Fibroblast of the aortic adventitia (primary cell): ENCODE measurements at regions not wholly inside any gene's neighbourhood (a gene's known extent, or its start where the extent isn't known, plus 50 kb on each side); places are given as distances from the start of the nearest gene placed in this dataset.

Source experiments
- DNase-seq: peaks from one replicate; pipeline ENCODE4 v3.0.0-alpha.2; 2010; ENCODE audit warnings: low read depth
- H3K4me3 ChIP-seq: 2 replicates; pipeline ENCODE4 v1.5.1; 2011; ENCODE audit warnings: low read depth, mild to moderate bottlenecking, control low read depth, low read length, moderate library complexity
- TF ChIP-seq, protein P1 (sequence below): IDR thresholded peaks from 2 replicates; pipeline ENCODE4 v1.5.1; 2011; ENCODE audit warnings: mild to moderate bottlenecking, low read length, control low read depth, inconsistent platforms; ENCODE audit not compliant: insufficient read depth

DNA sequence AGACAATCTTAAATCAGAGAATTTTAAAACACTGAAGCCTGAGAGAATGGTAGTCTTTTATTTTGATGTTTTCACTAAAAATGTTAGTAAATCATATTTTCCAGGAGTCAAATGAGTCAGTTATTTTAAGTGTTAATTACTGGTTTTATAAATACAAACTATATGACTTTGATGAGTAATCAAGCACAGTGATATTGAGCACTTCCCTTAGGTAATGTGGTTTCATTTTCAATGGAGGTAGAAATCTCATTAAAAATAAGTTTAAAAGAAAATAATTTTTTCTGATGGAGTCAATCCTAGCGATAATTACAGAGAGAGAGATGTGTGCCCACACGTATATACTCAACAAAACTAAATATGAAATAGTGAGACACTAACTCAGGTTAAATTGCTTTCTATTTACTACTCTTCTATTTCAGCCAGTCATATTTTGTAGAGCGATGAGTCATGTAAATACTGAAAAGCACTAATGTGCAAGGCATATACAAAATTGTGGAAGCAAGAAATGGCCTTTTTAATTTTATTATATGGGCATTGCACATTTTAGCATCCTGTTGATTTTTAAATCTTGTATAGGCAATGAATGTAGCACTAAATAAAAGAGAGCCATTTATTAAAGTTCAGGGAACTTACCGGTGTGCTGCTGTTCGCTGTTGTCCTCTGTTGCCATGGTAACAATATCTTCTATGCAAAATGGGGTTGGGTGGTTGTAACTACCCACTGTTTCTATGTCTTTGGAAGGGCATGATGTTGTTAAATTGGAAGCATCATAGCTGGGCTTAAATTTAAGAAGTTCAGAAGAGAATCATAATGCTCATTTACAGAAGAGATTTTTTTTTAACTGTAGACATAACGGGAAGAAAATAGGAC lies 513.7 kb downstream of the TLL1 start:
- TF ChIP-seq, protein P1, sequence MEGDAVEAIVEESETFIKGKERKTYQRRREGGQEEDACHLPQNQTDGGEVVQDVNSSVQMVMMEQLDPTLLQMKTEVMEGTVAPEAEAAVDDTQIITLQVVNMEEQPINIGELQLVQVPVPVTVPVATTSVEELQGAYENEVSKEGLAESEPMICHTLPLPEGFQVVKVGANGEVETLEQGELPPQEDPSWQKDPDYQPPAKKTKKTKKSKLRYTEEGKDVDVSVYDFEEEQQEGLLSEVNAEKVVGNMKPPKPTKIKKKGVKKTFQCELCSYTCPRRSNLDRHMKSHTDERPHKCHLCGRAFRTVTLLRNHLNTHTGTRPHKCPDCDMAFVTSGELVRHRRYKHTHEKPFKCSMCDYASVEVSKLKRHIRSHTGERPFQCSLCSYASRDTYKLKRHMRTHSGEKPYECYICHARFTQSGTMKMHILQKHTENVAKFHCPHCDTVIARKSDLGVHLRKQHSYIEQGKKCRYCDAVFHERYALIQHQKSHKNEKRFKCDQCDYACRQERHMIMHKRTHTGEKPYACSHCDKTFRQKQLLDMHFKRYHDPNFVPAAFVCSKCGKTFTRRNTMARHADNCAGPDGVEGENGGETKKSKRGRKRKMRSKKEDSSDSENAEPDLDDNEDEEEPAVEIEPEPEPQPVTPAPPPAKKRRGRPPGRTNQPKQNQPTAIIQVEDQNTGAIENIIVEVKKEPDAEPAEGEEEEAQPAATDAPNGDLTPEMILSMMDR = no peak
- peak; percentile 2 for DNase-seq
- H3K4me3 ChIP-seq = no peak overlapping the region

DNA sequence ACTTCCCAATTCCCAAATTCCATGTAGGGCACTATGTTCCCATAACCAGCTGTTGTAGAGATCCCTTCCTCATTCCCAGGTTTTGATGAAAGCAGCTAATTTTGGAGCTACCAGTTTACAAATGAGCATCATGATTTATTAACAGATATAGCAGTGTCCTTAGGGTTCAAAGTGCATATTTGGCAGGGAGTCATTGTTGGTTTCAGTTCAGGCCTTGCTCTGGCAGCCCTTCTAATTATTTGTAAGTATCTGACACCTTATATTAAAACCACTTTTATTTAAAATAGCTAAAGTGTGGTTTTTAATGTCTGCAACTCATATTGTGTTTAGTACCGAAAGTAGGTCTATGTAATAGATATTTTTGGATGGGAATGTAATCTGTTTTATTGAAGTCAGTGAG lies 518.5 kb downstream of the TLL1 start:
- H3K4me3 ChIP-seq = no peak overlapping the region
- DNase-seq = no peak
- TF ChIP-seq, protein P1 = no peak

DNA sequence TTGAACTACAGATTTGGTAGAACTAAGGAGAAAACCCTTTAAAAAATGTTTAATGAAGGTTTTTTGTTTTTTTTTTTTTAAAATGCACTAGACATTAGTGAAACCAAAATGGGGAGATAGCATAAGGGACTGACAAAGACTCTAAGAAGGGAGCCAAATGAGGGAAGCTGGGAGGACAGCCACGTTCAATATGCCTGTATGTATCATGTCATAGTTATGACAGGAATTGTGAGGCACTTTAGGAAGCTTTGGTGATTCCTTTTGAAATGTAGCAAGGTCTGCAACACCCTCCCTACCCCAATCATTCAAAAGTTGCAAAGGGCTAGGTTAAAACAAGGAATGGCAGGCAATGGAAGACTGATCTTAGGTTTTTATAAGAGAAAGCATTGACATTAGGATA lies 526.0 kb downstream of the TLL1 start:
- TF ChIP-seq, protein P1 = no peak
- no peak overlapping the region for H3K4me3 ChIP-seq
- no peak for DNase-seq

DNA sequence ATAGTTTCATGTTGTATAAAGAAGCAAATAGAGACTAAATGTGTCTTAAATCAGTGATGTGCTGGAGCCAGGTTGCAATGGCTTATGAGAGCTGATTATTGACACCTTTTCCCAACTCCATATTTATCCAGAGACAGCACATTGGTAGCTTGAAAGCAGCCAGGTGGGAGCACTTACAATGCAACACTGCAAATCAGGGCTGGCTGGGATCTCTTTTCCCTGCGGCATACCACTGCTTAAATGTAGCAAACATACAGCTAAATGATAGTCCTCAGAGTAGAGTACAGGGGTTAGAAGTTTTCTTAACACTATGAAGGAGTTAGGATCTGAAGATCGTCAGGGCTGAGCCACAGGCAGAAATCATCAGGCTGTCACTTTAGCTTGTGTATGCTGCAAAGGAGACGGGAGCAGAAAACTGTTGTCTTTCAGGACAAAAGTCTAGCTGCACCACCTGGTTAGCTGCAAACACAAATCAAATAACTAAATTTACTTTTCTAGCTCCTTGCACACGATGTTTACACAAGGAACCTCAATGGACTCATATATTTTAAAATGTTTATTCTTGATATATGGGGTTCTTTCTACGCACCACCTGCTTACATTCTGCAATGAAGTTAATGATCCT lies 527.3 kb downstream of the TLL1 start:
- H3K4me3 ChIP-seq = no peak overlapping the region
- DNase-seq = no peak
- TF ChIP-seq, protein P1 = no peak

DNA sequence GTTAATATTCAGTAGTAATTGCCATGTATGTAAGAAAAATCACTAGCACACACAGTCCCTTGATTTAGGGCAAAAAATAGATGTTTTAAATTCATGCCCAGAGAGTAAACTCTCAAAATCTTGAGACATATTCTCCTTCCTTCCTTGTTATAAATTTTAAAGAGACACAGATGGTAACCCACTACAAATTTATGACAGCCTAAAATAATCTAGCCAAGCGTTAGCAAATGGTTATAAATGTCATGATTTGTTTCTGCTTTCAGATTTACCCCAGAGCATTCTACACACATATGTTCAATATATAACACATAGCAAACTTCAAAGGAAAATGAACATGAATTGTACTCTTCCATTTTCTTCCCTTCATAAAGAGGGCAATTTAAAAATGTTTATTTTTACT lies 540.3 kb downstream of the TLL1 start:
- no peak overlapping the region for H3K4me3 ChIP-seq
- DNase-seq = no peak
- TF ChIP-seq, protein P1 = no peak

DNA sequence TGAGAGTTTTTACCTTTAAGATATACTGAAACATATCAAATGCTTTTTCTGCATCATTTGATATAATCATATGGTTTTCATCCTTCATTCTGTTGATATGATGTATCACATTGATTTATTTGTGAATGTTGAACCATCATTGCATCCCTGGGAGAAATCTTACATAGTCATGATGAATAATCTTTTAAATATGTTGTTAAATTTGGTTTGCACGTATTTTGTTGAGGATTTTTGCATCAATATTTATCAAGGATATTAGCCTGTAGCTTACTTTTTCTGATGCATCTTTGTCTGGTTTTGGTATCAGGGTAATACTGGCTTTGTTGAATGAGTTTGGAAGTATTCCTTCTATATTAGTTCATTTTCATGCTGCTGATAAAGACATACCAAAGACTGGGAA lies 541.4 kb downstream of the TLL1 start:
- no peak overlapping the region for H3K4me3 ChIP-seq
- TF ChIP-seq, protein P1 = no peak
- DNase-seq = no peak
